ENCODE measurements at regions not wholly inside any gene's neighbourhood (a gene's known extent, or its start where the extent isn't known, plus 50 kb on each side); places are given as distances from the start of the nearest gene placed in this dataset.

DNA sequence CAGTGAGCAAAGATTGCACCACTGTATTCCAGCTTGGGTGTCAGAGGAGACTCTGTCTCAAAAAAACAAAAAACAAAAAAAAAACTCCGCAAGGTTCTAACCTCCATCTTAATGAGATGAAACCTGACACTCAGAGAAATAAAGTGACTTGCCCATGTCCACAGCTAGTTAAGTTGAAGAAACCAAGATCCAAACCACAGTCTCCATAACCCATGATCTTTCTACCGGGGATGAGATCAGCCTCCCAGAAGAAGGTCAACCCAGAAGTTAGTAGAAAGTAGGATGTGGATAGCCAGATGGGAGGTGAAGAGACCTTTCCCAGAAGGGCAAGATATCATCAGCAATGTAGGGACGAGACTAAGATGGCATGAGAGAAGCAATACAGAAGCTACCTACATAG is 140.4 kb upstream of the ADRA1B start:
- no peak overlapping the region for H3K4me3 ChIP-seq (ENCODE audit: low read depth, low read length)

DNA sequence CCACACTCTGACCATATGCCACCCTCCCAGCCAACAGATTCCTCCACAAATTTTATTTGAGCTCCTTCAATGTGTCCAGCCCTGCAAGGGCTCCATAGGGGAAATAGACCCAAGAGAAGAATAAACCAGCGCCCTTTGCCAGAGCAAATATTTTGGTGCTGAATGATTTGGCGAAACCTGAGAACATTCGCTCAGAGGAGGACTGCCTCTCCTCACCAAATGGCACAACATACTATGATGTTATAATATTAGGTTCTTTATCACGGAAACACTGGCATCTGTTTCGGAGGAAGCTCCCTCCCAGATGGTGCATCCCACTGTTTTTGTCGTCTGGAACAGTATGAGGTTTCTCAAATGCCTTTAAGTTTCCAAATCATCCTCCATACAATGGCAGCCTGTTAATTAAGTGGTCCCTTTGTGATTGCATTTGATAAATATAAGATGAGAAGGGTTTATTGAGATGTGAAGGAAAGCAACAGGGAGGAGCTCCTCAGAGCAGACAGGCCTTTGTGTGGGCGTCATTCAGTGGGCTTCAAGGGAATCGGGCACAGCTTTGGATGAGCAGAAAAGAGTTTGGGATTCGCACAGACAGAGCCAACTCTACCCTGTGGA is 139.1 kb upstream of the ADRA1B start:
- H3K4me3 ChIP-seq (ENCODE audit: low read depth, low read length), result no peak overlapping the region

DNA sequence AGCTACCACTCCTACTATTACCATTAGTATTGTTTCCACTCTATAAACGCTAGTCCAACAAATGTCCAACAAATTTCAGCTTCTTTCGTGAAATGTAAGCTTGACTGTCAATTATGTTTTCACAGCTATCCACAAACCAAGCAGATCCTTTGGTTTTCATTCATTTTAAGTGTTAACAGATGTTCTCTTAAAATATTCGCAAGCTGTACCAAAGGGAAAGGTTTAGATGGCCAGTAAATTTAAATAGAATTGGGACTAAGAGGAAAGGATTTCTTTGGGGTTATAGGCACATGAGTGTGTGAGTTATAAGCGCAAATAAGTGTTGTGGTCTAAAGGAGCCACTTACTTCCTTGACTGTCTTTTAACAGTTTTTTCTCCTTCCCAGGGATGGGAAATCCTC is 136.8 kb upstream of the ADRA1B start:
- no peak overlapping the region for H3K4me3 ChIP-seq (ENCODE audit: low read depth, low read length)

DNA sequence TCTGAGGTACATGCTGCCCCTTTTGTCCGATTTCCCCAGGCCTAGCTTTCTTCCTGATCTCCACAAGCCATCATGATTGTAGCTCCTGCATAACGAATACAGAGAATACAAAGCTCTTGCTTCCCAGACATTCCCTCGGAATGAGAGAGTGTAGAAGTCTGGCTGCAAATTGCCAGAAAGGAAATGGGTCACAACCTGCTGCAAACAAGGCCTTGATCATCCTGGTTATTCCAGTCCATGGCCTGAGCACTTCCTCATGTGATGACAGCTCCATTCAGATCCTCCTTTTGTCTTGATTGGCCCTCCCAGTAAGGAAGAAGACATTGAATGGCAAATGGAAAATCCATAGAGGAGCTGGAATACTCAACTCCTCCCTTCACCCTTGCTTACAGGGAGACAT is 136.0 kb upstream of the ADRA1B start:
- H3K4me3 ChIP-seq (ENCODE audit: low read depth, low read length), result no peak overlapping the region

DNA sequence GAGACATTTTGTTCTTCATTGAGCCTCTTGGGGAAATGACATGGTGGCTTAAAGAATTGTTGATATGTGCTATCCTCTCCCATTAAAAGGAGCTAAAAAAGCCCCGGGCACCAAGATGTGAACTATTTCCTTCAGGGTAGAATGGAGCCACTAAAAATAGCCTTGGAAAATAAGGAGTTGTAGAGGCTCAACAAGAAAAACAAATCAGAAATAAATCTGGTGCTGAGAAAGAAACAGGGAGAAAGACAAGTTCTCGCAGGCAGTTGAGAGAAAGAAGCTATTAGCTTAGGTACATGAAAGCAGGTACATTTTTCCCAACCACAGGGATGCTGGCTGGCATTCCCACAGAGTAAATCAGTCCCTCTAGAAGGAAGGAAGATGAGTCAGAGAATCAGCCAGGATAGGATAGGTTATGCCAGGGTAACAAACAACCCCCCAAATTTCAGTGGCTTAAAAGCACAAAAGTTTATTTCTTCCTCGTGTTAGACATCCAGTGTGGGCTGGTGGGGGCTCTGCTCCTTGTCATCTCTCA is 134.6 kb upstream of the ADRA1B start:
- H3K4me3 ChIP-seq (ENCODE audit: low read depth, low read length), result no peak overlapping the region

DNA sequence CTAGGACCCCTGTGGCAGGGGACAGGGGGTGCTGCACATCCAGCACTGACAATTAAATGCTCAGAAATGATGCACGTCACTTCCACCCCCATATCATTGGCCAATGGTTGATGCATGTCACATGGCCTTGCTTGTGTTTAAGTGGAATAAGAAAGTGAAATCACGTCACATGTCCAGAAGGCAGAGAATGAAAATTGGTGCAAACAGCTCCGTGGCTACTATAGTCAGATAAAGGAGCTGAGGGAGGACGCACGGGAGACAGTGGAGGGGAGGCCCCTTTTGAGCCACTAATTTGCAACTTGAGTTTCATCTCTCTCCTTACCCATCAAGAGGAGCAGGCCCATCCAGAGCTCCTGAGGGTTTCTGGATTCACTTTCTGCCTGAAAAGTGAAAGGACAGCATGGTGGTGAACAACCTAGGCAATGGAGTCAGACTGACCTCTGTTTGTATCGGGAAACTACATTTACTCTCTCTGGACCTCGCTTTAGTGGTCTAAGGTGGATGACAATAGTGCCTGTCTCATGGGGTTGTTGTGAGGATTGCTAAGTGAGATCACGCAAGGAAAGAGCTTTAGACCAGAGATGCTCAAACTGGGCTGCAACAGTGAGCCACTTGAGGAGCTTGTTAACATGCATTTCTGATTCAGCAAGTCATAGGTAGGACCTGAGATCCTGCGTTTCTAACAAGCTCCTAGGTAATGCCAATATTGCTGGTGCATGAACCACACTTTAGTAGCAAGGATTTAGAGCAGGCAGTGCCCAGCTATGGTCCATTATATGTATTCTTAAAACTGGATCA is 133.9 kb upstream of the ADRA1B start:
- H3K4me3 ChIP-seq (ENCODE audit: low read depth, low read length), result no peak overlapping the region

DNA sequence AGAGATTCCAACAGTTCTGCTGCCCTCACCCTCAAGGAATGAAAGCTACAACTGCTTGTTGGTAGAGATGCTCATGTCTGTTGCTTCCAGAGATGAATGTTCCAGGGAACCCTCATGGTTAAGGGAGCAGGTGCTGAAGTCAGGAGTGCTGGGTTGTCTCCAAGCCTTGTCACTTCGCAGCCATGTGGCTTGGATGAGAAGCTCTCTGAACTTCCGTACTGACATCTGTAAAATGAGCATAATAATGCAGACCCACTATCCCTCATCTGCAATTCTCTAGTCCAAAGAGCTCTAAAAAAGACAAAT is 133.3 kb upstream of the ADRA1B start:
- no peak overlapping the region for H3K4me3 ChIP-seq (ENCODE audit: low read depth, low read length)

DNA sequence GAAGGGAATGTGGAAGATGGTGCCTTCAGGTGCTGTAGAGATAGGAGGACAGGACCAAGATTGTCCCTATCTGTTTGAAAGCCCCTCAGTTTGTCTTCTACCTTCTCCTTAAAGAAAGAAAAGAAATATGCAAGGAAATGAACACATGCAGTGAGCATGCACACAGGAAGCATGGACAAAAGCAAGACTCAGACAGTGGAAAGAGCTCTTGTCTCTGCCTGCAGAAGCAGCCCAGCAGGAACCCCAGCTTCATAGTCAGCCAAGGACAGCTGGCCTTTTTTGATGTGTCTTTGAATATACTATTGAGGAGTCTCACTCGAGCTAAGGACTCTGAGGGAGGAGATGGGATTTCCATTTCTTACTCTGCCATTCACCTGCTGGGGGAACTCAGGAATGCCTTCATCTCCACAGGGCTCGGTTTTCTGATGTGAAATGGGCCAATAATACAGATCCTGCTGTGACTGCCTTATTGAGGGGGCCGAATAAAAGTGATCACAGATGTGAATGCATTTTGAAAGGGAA is 132.5 kb upstream of the ADRA1B start:
- H3K4me3 ChIP-seq (ENCODE audit: low read depth, low read length), result no peak overlapping the region

DNA sequence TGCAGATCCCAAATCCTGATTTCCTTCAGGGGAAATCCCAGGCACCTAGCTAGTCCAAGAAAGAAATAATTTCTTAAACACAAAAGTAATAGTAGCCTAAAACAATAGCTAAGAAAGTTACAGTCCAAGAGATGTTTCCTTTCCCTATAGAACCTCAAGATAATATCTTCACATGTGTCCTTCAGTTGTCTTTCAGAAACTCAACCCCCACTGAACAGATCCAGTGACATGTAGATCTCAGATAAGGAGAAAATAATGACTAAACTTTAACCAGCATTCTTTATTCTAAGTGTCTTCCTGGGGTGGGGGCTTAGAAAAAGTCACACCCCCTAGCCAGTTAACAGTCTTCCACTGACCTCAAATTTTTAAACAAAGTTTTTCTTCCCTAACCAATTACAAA is 131.3 kb upstream of the ADRA1B start:
- no peak overlapping the region for H3K4me3 ChIP-seq (ENCODE audit: low read depth, low read length)

DNA sequence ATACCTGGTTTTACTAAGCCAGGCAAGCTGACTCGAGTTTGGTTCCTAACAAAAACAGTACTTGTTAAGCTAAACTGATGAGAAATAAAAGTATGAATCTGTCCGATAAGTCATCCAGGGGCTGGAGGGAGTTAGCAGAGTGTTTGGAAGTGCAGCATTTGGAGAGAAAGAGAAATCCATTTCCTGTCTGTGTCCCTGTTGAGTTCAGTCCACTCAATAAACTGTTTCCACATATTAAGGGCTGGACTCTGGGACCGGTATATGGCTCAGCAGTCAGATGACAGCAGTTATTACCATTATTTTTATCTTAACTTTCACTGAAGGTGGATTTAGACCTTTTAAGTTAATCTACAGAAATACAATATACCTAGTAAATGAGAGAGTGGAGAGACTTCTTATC is 130.6 kb upstream of the ADRA1B start:
- no peak overlapping the region for H3K4me3 ChIP-seq (ENCODE audit: low read depth, low read length)

DNA sequence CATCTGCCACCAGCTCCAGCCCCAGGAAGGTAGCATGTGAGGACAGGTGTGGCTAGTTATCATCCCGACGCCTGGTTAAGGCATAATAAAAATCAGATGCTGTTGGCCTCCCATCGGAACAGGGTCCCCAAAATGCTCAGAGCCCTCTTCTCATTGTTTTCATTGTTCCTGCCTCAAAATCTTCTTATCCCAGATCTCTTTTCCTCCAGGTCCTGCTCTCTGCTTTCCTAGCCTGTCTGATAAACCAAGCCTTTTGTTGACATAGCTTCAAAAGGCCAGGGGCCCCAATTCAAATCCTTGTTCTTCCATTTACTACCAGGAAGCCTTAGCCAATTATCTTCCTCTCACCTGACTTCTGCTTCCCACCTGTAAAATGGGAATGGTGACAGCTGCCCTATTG is 130.1 kb upstream of the ADRA1B start:
- no peak overlapping the region for H3K4me3 ChIP-seq (ENCODE audit: low read depth, low read length)

DNA sequence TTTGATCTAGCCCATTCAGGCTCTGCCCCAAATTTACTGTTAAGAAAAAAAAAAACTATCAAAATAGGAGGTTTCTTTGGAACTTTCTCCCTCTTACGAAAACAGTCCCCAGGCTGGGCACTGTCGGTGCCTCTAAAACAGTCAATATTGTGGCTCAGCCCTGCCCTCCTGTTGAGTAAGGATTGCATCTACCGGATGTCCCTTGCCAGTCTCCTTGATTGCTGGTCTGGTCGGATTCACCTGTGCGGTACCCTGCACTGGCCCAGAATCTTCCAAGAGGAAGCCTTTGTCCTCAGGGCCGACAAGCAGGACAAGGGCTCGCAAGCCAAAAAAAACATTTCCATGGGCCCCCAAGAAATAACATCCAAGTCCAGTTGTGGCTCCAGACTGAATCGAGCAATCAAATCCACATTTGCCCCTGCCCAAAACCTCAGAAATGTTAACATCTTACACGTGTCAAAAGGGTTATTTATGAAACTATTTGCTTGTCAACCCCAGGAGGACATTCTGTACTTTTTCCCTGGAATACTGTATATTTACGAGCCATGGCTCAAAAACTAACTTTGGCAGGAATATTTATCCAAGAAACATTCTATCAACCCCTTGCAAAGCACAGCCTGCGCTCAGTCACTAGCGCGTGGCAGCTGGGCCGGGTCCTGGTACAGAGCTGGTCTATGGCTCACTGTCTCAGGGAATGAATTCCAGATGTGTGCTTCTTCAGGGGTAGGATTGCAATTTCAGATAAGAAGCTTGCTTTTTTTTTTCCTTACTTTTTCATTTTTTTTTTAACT is 129.2 kb upstream of the ADRA1B start:
- H3K4me3 ChIP-seq (ENCODE audit: low read depth, low read length), result no peak overlapping the region

DNA sequence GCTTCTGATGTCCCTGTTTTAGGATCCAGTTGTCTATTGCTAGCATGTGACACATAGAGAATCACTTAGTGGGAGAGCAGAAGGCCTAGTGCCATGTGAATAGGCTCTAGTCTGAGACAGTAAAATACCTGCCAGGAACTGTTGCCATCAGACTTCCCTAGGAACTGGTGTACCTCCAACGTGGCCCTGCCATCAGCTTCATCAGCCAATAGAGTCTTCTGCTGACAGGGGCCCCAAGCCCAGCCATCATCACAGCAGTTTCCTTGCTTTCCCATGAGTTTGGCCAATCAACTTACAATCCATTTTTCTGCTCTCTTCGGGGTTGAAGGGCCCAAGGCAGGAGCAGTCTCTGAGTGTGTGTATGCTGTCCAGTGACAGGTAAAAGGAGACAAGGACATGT is 128.4 kb upstream of the ADRA1B start:
- H3K4me3 ChIP-seq (ENCODE audit: low read depth, low read length), result no peak overlapping the region

DNA sequence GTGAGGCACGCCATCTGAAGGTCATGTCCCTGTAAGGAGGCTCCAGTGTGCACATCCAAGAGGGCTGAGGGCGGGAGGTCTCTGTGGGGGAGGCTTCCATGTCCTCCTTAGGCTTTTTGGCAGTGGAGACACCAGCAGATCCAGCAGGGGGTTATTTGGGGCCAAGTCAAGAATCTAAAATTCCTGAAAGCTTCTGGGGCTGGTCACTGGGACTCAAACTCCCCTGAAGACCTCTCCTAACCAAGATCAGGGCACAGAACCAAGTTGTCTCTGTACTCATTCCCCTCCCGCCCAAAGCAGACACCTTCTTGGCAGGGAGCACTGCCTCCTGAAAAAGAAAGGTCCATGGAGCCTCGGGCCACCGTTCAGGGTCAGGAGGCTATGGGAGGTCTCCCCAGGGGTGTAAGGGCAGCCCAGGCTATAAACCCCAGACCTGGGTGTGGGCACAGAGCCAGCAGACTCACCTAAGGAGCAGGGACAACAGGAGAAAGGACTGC is 127.4 kb upstream of the ADRA1B start:
- no peak overlapping the region for H3K4me3 ChIP-seq (ENCODE audit: low read depth, low read length)

DNA sequence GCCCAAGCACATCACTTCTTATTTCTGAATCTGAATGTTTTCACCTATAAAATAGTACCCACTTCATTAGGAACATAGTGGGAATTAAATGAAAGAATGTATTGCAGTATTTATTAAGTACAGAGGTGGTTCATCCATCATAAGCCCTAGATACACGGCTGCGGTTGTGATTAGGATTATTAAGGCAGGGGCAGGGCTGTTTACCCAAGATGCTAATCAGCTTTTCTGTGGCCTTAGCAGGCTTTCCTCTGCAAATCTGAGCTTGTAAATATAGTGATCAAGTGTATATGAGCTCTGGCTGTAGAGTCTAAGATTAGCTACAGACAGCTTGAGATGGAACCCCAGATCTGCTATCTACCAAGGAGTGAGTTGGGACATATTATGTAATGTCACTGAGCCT is 124.1 kb upstream of the ADRA1B start:
- no peak overlapping the region for H3K4me3 ChIP-seq (ENCODE audit: low read depth, low read length)

DNA sequence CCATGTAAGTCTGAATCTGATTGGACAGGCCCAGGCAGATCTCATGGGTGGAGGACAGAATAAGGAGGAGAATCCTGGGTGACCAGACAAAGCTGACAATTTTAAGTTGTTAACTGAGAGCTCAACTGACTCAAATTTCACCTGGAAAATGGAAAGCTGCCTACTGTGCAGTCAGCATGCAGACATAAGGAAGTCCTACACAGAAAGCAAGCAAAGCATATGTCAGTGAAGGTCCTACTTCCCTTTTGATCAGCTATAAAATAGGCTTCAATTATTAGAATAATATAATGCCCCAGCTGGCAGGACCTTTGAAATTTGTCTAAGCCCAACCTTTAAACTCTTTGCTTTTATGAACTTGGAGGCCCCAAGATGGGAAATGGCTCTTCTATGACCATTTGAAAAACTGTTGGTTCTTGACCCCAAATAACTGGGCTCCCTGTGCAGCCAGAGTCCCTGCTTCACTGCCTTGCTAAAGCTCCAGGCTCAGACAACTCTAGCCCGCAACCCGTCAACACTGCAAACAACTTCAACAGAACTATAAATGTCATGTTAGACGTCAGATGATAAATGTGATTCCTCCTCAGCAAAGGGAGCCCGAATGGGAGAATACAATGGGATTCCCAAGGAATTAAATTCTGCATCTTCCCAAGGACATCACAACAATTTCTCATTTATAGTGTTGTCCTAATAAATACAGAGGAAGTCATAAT is 118.9 kb upstream of the ADRA1B start:
- H3K4me3 ChIP-seq (ENCODE audit: low read depth, low read length), result no peak overlapping the region

DNA sequence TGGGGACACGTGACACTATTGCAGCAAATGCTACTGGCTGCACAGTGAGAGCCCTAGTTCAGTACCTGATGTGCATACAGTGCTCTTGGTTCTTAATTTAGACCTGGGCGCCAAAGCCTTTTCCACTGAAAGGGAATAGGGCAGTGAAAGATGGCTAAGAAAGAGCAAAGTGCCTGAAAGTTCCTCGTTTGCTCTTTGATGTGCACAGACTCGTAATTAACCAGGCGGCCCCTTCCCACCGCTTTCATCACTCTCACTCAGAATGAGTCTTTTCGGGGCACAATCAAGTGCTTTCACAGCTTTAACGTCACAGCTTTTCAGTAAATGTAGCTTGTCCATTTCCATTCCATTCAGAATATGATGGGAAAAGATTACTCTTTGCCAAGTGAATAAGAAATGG is 116.6 kb upstream of the ADRA1B start:
- H3K4me3 ChIP-seq (ENCODE audit: low read depth, low read length), result no peak overlapping the region

DNA sequence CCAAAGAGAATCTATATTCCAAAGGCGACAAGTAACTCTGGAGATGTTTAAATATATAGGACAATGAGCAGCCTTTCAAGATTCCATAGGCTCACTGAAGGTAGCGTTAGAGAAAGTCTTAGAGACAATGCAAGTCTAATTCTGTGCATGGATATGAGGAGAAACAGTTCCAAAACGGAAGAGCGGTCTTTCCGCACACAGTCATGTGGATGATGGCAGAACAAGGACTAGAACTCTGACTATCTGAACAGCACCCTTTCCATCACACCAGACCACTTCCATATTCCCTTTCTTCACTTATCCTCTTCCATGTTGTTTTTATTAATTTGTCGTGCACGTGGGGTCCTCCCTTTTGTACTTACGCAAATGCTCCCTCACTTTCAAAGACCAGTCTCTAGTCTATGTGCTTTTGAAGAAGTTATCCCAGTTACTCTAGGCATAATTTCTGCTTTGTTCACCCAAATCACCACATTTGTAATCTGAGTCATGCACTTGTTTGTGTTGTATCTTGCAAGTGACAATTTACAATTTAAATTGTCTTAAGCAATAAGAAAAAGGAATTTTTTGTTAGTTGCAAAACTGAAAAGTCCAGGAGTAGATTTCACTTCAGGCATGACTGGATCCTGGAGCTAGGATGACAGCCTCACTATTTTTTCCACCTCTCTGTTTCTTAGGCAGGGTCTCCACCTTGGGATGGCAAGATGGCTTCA is 116.0 kb upstream of the ADRA1B start:
- H3K4me3 ChIP-seq (ENCODE audit: low read depth, low read length), result no peak overlapping the region

DNA sequence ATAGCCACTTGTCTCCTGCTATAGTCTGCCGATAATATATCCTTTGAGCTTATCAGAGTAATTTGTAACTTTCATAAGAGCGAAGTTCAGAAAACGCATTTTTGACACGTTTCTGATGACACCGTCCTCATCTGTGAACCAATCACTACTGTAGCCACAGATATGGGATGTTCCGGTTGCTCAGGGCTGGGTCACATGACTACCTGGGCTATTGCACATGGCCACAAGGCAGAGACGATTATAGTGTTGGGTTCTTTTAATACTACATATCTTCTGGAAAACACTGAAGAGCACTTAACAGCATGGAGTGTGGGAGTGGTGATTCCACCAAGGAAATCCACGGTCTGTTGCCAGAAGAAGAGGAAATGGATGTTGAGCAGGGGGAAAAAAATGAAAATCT is 115.0 kb upstream of the ADRA1B start:
- no peak overlapping the region for H3K4me3 ChIP-seq (ENCODE audit: low read depth, low read length)

DNA sequence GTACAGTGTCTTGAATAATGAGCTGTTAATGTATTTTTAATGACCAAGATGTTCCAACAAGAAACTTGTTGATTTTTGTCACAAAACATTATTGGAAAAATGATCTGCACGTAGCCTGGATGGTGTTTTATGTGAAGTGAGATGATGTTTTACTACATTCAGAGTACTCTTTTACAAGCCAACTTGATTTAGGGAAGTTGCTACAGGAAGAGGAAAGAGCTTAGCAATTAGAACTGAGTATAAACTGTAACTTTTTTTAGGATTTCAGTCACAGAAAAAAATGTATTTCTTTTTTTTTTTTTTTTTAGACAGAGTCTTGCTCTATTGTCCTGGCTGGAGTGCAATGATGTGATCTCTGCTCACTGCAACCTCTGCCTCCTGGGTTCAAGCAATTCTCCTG is 113.6 kb upstream of the ADRA1B start:
- no peak overlapping the region for H3K4me3 ChIP-seq (ENCODE audit: low read depth, low read length)
